ENCODE measurements at regions not wholly inside any gene's neighbourhood (a gene's known extent, or its start where the extent isn't known, plus 50 kb on each side); places are given as distances from the start of the nearest gene placed in this dataset.

GRCh38 chr17:74147056-74147835, 56.2 kb upstream of the RPL38 start (continued):
- no peak for TF ChIP-seq BRF2 (IDR thresholded peaks at IDR 0.05; ENCODE audit: borderline replicate concordance, insufficient read depth, insufficient read length)
- TF ChIP-seq ETS2 (tag; IDR thresholded peaks at IDR 0.05; ENCODE audit: borderline replicate concordance, poor library complexity, severe bottlenecking): no peak
- no peak for TF ChIP-seq DMBX1 (CRISPR knock-in tag; IDR thresholded peaks at IDR 0.05; ENCODE audit: borderline replicate concordance)
- TF ChIP-seq MBD2 (IDR thresholded peaks at IDR 0.05; ENCODE audit: borderline replicate concordance, low read depth): no peak
- no peak for TF ChIP-seq RBFOX2 (IDR thresholded peaks at IDR 0.05; ENCODE audit: low read depth, low read length)

- CTCF ChIA-PET (ENCODE audit: low intra/inter-chr PET ratio): no interaction called here
- POLR2A ChIA-PET: no interaction called here
- Histone ChIP-seq H3K9me3 (replicated peaks; ENCODE audit: control insufficient read depth, insufficient read depth, low read depth, low read length) (no peaks in the 10 kb centered on the region), H3K4me3 (no peak overlapping the region), H3K9ac (ENCODE audit: insufficient read depth in 1 of 2, low read depth in 2 of 2, low read length in 2 of 2) (no peak overlapping the region), H3K4me2 (ENCODE audit: insufficient read depth, low read length) (no peak overlapping the region), H3K27ac (ENCODE audit: extremely low read depth, low read depth, low read length) (no peak overlapping the region), H4K20me1 (replicated peaks; ENCODE audit: control insufficient read depth, insufficient read depth, low read length) (no peaks in the 10 kb centered on the region; the same call in 1 of the 2 replicates), H3K79me2 (ENCODE audit: control insufficient read depth, insufficient read depth, low read length) (no peaks in the 10 kb centered on the region), H3K36me3 (ENCODE audit: control insufficient read depth, insufficient read depth, low read length) (no peaks in the 10 kb centered on the region), H3K4me1 (replicated peaks in 1 of 2; ENCODE audit: control insufficient read depth in 2 of 2, insufficient read depth in 2 of 2, low read length in 2 of 2) (no peaks in the 10 kb centered on the region; a peak in 1 of 5 replicates), H2AFZ (ENCODE audit: low read depth, low read length) (no peak overlapping the region), H3K9me1 (ENCODE audit: control insufficient read depth, insufficient read depth, low read length) (no peaks in the 10 kb centered on the region), H3K27me3 (ENCODE audit: control insufficient read depth in 2 of 2, insufficient read depth in 2 of 2, low read length in 2 of 2) (peaks cover 3 to 31% of the 10 kb centered on the region in 2 experiments; a peak in 3 of 5 replicates)
- BruUV-seq (replicated peaks): no TSS peak
- ATAC-seq (no peak), DNase-seq (ENCODE audit: extremely low read depth in 1 of 4, low spot score in 3 of 4) (no peak), FAIRE-seq (no peak)
- intact Hi-C loops (cut with micrococcal nuclease) (no loop called here), in situ Hi-C loops (cut with MboI) (no loop called here)
- whole genome bisulfite sequencing (ENCODE audit: insufficient coverage, low coverage, missing lambda C conversion rate): 6% methylated on average over 4 of the region's 4 CpGs
- no peak for TF ChIP-seq NR2C1 (IDR thresholded peaks at IDR 0.05)
- no peak for TF ChIP-seq NR2C1 (tag; IDR thresholded peaks at IDR 0.05)
- no peak for TF ChIP-seq POLR2A (conservative IDR thresholded peaks at IDR 0.05)
- TF ChIP-seq ZNF3 (CRISPR knock-in tag; IDR thresholded peaks at IDR 0.05): no peak
- no peak for TF ChIP-seq SNRNP70 (optimal IDR thresholded peaks at IDR 0.05; ENCODE audit: low read depth, low read length)
- no peak for TF ChIP-seq CHAMP1 (IDR thresholded peaks at IDR 0.05)
- no peak for TF ChIP-seq SRSF9 (IDR thresholded peaks at IDR 0.05; ENCODE audit: borderline replicate concordance, low read depth, low read length)
- no peak for TF ChIP-seq MED1 (CRISPR knock-in tag; IDR thresholded peaks at IDR 0.05; ENCODE audit: borderline replicate concordance)
- no peak for TF ChIP-seq CGGBP1 (CRISPR knock-in tag; IDR thresholded peaks at IDR 0.05)
- no peak for TF ChIP-seq ZNF696 (CRISPR knock-in tag; conservative IDR thresholded peaks at IDR 0.05)
- no peak for TF ChIP-seq HDAC3 (IDR thresholded peaks at IDR 0.05; ENCODE audit: borderline replicate concordance, partially characterized antibody)
- TF ChIP-seq CSDE1 (IDR thresholded peaks at IDR 0.05): no peak
- no peak for TF ChIP-seq CHD2 (IDR thresholded peaks at IDR 0.05; ENCODE audit: low read depth, low read length)
Observed at GRCh38 chr17:74147966-74148365, 55.5 kb upstream of the RPL38 start.
